Neural progenitor cell (in vitro differentiated cells): ENCODE measurements at regions not wholly inside any gene's neighbourhood (a gene's known extent, or its start where the extent isn't known, plus 50 kb on each side); places are given as distances from the start of the nearest gene placed in this dataset.

Source experiments
- DNase-seq: peaks from one replicate; pipeline ENCODE4 v3.0.0-alpha.2; 2016; ENCODE audit warnings: low spot score
- H2AFZ ChIP-seq: fragments of 200-600 bp; sonication (generic); replicated peaks from 2 replicates; pipeline ENCODE4 v1.6.1; 2016; ENCODE audit warnings: antibody characterized with exemption
- H3F3A ChIP-seq: fragments of 200-600 bp; sonication (generic); 2 replicates; pipeline ENCODE4 v1.6.1; 2016; ENCODE audit warnings: antibody characterized with exemption, low read depth
- H3K27ac ChIP-seq: fragments of 200-600 bp; sonication (generic); 2 replicates; pipeline ENCODE4 v1.5.1; 2016; ENCODE audit warnings: mild to moderate bottlenecking
- H3K27me3 ChIP-seq: fragments of 200-600 bp; sonication (generic); 2 replicates; pipeline ENCODE4 v1.6.1; 2016; ENCODE audit warnings: mild to moderate bottlenecking, moderate library complexity
- H3K36me3 ChIP-seq: fragments of 200-600 bp; sonication (generic); 2 replicates; pipeline ENCODE4 v1.5.1; 2016
- H3K4me1 ChIP-seq: fragments of 200-600 bp; sonication (generic); 2 replicates; pipeline ENCODE4 v1.6.1; 2016; ENCODE audit warnings: mixed run types
- H3K4me2 ChIP-seq: fragments of 200-600 bp; sonication (generic); 2 replicates; pipeline ENCODE4 v1.6.1; 2016
- H3K4me3 ChIP-seq: fragments of 200-600 bp; sonication (generic); 2 replicates; pipeline ENCODE4 v1.5.1; 2016
- H3K79me2 ChIP-seq: fragments of 200-600 bp; sonication (generic); 2 replicates; pipeline ENCODE4 v1.6.1; 2016; ENCODE audit warnings: low read depth
- H3K9ac ChIP-seq: fragments of 200-600 bp; sonication (generic); 2 replicates; pipeline ENCODE4 v1.6.1; 2016
- H3K9me3 ChIP-seq: fragments of 200-600 bp; sonication (generic); 2 replicates; pipeline ENCODE4 v1.5.1; 2016; ENCODE audit warnings: low read depth
- H4K20me1 ChIP-seq: fragments of 200-600 bp; sonication (generic); 2 replicates; pipeline ENCODE4 v1.6.1; 2016; ENCODE audit warnings: low read depth
- H3K27ac Mint-ChIP-seq: 3 replicates; pipeline ENCODE4 v1.8.0; 2021; ENCODE audit warnings: mixed read lengths
- H3K27me3 Mint-ChIP-seq: 2 replicates; pipeline ENCODE4 v1.8.0; 2022; ENCODE audit warnings: low read depth, mild to moderate bottlenecking, inconsistent platforms, moderate library complexity, mixed read lengths; ENCODE audit not compliant: insufficient read depth
- H3K36me3 Mint-ChIP-seq: 3 replicates; pipeline ENCODE4 v1.8.0; 2021; ENCODE audit warnings: mixed read lengths
- H3K4me1 Mint-ChIP-seq: 3 replicates; pipeline ENCODE4 v1.8.0; 2021; ENCODE audit warnings: mixed read lengths
- H3K4me3 Mint-ChIP-seq: 3 replicates; pipeline ENCODE4 v1.8.0; 2021; ENCODE audit warnings: mild to moderate bottlenecking, moderate library complexity, mixed read lengths
- H3K9me3 Mint-ChIP-seq: 3 replicates; pipeline ENCODE4 v1.8.0; 2020; ENCODE audit warnings: mixed read lengths
- EZH2 ChIP-seq: fragments of 200-600 bp; sonication (generic); IDR thresholded peaks from 2 replicates; pipeline ENCODE4 v1.6.1; 2017; ENCODE audit warnings: antibody characterized with exemption, mild to moderate bottlenecking, moderate library complexity
- EZH2phosphoT487 ChIP-seq: fragments of 200-600 bp; sonication (generic); IDR thresholded peaks from 2 replicates; pipeline ENCODE4 v1.6.1; 2017; ENCODE audit warnings: antibody characterized with exemption
- TF ChIP-seq, protein P1 (sequence below): fragments of 200-600 bp; sonication (generic); IDR thresholded peaks from 2 replicates; pipeline ENCODE4 v1.5.1; 2017; ENCODE audit warnings: antibody characterized with exemption, mild to moderate bottlenecking

DNA sequence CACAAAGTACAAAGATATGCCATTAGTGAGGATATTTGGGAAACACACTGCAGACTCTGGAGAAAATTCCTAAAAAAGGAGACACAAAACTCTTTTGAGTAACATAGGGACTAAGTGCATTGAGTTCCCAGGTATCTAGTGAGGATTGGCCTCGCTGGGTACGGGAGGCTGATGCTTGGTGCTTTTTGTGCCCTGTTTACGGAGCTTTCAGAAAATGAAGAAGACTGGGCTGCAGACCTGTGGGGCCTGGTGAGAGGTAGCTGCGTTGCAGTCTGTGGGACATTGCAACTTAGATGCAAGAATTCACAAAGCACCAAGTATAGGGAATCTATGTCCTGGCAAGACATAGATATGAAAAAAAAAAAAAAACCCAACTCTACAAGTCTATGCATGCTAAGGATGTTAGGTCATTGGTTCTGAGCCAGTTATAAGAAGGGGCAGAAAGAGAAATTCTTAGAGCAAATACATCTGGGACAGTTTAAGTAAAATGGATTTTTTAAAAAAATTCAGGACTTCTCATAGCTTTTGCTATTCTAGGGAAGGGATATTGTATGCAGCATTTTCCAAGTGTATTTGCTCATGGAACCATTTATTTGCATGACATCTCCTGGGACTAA lies 156.0 kb downstream of the SLC4A3 start:
- Histone ChIP-seq H3K36me3 (no peaks in the 10 kb centered on the region), H3K4me1 (peaks cover 9% of the 10 kb centered on the region), H3K9me3 (no peaks in the 10 kb centered on the region), H3K27ac (no peak overlapping the region), H4K20me1 (no peaks in the 10 kb centered on the region), H3F3A (no peaks in the 10 kb centered on the region), H3K9ac (no peak overlapping the region), H3K27me3 (no peaks in the 10 kb centered on the region), H3K79me2 (no peaks in the 10 kb centered on the region), H2AFZ (no peak overlapping the region), H3K4me3 (no peak overlapping the region), H3K4me2 (no peak overlapping the region)
- Mint-ChIP-seq H3K4me1 (peaks cover 8% of the 10 kb centered on the region), H3K4me3 (no peak overlapping the region), H3K27me3 (peaks cover 2% of the 10 kb centered on the region), H3K27ac (no peak overlapping the region), H3K9me3 (no peaks in the 10 kb centered on the region), H3K36me3 (no peaks in the 10 kb centered on the region)
- no peak for DNase-seq
- TF ChIP-seq EZH2phosphoT487, result no peak

DNA sequence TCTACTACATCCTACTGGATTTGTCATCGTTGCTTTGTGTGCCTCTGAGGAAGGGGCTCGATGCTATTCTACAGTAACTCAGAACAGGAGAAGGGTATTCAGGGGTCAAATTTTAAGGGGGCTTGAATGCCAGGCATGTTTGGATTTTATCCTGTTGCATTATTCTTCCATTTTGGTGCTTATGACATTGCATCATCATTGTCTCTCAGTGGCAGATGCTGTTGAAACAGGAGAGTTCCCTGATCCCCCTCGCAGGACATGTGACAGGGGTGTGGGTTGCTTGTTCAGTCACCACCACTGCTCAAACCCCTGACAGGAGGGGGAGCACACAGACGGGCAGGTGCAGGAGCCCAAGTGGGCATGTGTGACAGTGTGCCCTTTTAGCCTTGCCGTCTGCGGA lies 156.7 kb downstream of the SLC4A3 start:
- H3K9me3 Mint-ChIP-seq, result no peaks in the 10 kb centered on the region
- H3K36me3 ChIP-seq, result no peaks in the 10 kb centered on the region
- H3K27me3 ChIP-seq, result no peaks in the 10 kb centered on the region
- no peaks in the 10 kb centered on the region for H3K9me3 ChIP-seq
- no peaks in the 10 kb centered on the region for H4K20me1 ChIP-seq
- no peak overlapping the region for H3K4me3 Mint-ChIP-seq
- no peak overlapping the region for H3K27ac ChIP-seq
- H3K9ac ChIP-seq, result no peak overlapping the region
- no peak for DNase-seq
- no peak overlapping the region for H3K4me3 ChIP-seq
- no peak overlapping the region for H3K4me2 ChIP-seq
- H3K27me3 Mint-ChIP-seq, result peaks cover 2% of the 10 kb centered on the region
- no peaks in the 10 kb centered on the region for H3K79me2 ChIP-seq
- H3K27ac Mint-ChIP-seq, result no peak overlapping the region
- peaks cover 7% of the 10 kb centered on the region for H3K4me1 Mint-ChIP-seq
- TF ChIP-seq EZH2phosphoT487 (no peak), EZH2 (no peak)
- TF ChIP-seq, protein P1, sequence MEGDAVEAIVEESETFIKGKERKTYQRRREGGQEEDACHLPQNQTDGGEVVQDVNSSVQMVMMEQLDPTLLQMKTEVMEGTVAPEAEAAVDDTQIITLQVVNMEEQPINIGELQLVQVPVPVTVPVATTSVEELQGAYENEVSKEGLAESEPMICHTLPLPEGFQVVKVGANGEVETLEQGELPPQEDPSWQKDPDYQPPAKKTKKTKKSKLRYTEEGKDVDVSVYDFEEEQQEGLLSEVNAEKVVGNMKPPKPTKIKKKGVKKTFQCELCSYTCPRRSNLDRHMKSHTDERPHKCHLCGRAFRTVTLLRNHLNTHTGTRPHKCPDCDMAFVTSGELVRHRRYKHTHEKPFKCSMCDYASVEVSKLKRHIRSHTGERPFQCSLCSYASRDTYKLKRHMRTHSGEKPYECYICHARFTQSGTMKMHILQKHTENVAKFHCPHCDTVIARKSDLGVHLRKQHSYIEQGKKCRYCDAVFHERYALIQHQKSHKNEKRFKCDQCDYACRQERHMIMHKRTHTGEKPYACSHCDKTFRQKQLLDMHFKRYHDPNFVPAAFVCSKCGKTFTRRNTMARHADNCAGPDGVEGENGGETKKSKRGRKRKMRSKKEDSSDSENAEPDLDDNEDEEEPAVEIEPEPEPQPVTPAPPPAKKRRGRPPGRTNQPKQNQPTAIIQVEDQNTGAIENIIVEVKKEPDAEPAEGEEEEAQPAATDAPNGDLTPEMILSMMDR, result no peak
- peaks cover 9% of the 10 kb centered on the region for H3K4me1 ChIP-seq
- no peaks in the 10 kb centered on the region for H3K36me3 Mint-ChIP-seq
- no peak overlapping the region for H2AFZ ChIP-seq
- no peaks in the 10 kb centered on the region for H3F3A ChIP-seq

DNA sequence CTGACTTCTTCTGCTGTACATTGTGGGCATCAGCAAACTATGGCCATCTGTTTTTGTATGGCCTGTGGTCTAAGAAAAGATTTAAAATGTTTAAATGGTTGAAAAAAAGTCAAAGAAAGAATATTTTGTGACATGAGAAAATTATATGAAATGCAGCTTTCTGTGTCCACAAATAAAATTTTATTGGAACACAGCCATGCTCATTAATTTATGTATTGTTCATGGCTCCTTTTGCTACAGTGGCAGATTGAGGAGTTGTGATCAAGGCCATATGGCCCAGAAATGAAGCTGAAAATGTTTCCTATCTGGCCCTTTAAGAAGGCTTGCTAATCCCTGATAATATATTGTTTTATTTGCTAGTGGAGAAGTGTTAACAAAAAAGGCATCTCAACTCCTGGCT lies 162.0 kb downstream of the SLC4A3 start:
- Histone ChIP-seq H3K4me3 (no peak overlapping the region), H3K4me1 (no peaks in the 10 kb centered on the region), H3K27ac (no peak overlapping the region), H3K9me3 (no peaks in the 10 kb centered on the region), H3F3A (no peaks in the 10 kb centered on the region), H3K4me2 (no peak overlapping the region), H4K20me1 (no peaks in the 10 kb centered on the region), H3K27me3 (no peaks in the 10 kb centered on the region), H2AFZ (no peak overlapping the region), H3K9ac (no peak overlapping the region), H3K36me3 (no peaks in the 10 kb centered on the region), H3K79me2 (no peaks in the 10 kb centered on the region)
- peaks cover 2% of the 10 kb centered on the region for H3K27me3 Mint-ChIP-seq
- no peak for DNase-seq
- TF ChIP-seq, protein P1, result no peak
- TF ChIP-seq EZH2 (no peak), EZH2phosphoT487 (no peak)
- H3K4me3 Mint-ChIP-seq, result no peak overlapping the region
- no peak overlapping the region for H3K27ac Mint-ChIP-seq
- no peaks in the 10 kb centered on the region for H3K4me1 Mint-ChIP-seq
- H3K36me3 Mint-ChIP-seq, result no peaks in the 10 kb centered on the region
- no peaks in the 10 kb centered on the region for H3K9me3 Mint-ChIP-seq

DNA sequence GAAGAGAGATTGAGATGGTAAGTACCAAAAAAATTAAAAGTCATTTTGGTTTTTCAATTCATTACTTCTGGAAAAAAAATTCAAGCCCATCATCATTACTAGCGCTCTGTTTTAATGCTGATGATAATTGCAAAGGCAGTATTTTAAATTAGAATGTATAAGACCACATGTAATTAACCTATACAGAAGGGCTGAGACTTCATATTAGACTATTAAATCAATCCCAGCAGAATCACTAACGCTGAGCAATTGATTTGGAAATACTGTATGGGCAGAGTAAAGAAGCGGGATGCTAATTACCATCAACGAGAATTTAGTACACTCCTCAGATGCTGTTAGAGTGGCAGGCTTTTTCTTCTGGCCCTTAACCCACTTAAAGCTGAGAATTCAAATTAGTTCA lies 165.0 kb downstream of the SLC4A3 start:
- Histone ChIP-seq H3K27me3 (no peaks in the 10 kb centered on the region), H3K9ac (no peak overlapping the region), H3K4me3 (no peak overlapping the region), H3K4me1 (no peaks in the 10 kb centered on the region), H3F3A (no peaks in the 10 kb centered on the region), H3K4me2 (no peak overlapping the region), H3K9me3 (no peaks in the 10 kb centered on the region), H3K36me3 (no peaks in the 10 kb centered on the region), H4K20me1 (no peaks in the 10 kb centered on the region), H3K27ac (no peak overlapping the region), H3K79me2 (no peaks in the 10 kb centered on the region), H2AFZ (no peak overlapping the region)
- Mint-ChIP-seq H3K9me3 (no peaks in the 10 kb centered on the region), H3K27me3 (no peaks in the 10 kb centered on the region), H3K4me3 (no peak overlapping the region), H3K4me1 (no peaks in the 10 kb centered on the region), H3K27ac (no peak overlapping the region), H3K36me3 (no peaks in the 10 kb centered on the region)
- TF ChIP-seq, protein P1, result no peak
- TF ChIP-seq EZH2, result no peak
- no peak for TF ChIP-seq EZH2phosphoT487
- no peak for DNase-seq
